RWPE2 (cell line): ENCODE measurements at regions not wholly inside any gene's neighbourhood (a gene's known extent, or its start where the extent isn't known, plus 50 kb on each side); places are given as distances from the start of the nearest gene placed in this dataset.
"Not testable (repeated sequence)": the region's sequence is repeated elsewhere in the genome, so short reads cannot be mapped to it uniquely, and the experiment has no call there.

Experiments
- ATAC-seq: fragments of 200-7000 bp; cut with Tn5 transposase; 3 replicates; pipeline ENCODE4 v1.9.1; 2021; ENCODE audit warnings: low read depth
- DNase-seq: peaks from one replicate; pipeline ENCODE4 v3.0.0-alpha.2; 2020; ENCODE audit warnings: low spot score
- H3K27ac ChIP-seq: fragments of 450-650 bp; 2 replicates; pipeline ENCODE4 v1.5.1; 2017; ENCODE audit warnings: mild to moderate bottlenecking; ENCODE audit not compliant: poor library complexity, severe bottlenecking
- H3K27me3 ChIP-seq: fragments of 250-450 bp; sonication (Bioruptor Pico); 2 replicates; pipeline ENCODE4 v1.5.1; 2021; ENCODE audit warnings: mild to moderate bottlenecking, moderate library complexity; ENCODE audit not compliant: insufficient read depth, poor library complexity, severe bottlenecking
- H3K36me3 ChIP-seq: fragments of 250-450 bp; sonication (Bioruptor Pico); 2 replicates; pipeline ENCODE4 v1.5.1; 2020; ENCODE audit warnings: low read depth, mild to moderate bottlenecking, moderate library complexity
- H3K4me1 ChIP-seq: fragments of 250-450 bp; sonication (Bioruptor Pico); 2 replicates; pipeline ENCODE4 v1.5.1; 2021; ENCODE audit warnings: mild to moderate bottlenecking, moderate library complexity; ENCODE audit not compliant: insufficient read depth, poor library complexity, severe bottlenecking
- H3K4me3 ChIP-seq: fragments of 250-450 bp; sonication (Bioruptor Pico); 2 replicates; pipeline ENCODE4 v1.5.1; 2021; ENCODE audit warnings: mild to moderate bottlenecking, moderate library complexity; ENCODE audit not compliant: severe bottlenecking
- H3K9me3 ChIP-seq: fragments of 250-450 bp; sonication (Bioruptor Pico); 2 replicates; pipeline ENCODE4 v1.5.1; 2021; ENCODE audit warnings: mild to moderate bottlenecking, moderate library complexity; ENCODE audit not compliant: severe bottlenecking
- TF ChIP-seq, protein P1 (sequence below): fragments of 450-650 bp; IDR thresholded peaks from one replicate; pipeline ENCODE4 v1.5.1; 2017; ENCODE audit warnings: mild to moderate bottlenecking, moderate library complexity; ENCODE audit not compliant: poor library complexity, severe bottlenecking

DNA sequence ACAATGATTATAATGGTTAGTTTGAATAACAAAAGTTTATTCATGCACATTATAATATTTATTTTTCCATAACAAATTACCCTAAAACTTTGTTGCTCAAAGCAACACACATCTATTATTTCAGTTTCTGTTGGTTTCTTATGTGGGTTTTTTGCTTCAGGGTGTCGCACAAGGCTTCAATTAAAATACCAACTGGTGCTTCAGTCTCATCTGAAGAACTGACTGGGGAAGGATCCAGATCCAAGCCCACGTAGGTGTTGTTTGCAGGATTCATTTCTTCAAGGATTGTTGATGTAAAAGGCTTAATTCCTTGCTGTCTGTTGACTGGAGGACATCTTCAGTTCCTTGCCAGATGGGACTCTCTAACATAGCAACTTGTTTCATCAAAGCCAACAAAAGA lies 747.2 kb upstream of the PCDH20 start:
- no peaks in the 10 kb centered on the region for H3K36me3 ChIP-seq
- ATAC-seq = no peak
- H3K27ac ChIP-seq = no peak overlapping the region
- H3K27me3 ChIP-seq = no peaks in the 10 kb centered on the region
- no peaks in the 10 kb centered on the region for H3K4me1 ChIP-seq
- TF ChIP-seq, protein P1, sequence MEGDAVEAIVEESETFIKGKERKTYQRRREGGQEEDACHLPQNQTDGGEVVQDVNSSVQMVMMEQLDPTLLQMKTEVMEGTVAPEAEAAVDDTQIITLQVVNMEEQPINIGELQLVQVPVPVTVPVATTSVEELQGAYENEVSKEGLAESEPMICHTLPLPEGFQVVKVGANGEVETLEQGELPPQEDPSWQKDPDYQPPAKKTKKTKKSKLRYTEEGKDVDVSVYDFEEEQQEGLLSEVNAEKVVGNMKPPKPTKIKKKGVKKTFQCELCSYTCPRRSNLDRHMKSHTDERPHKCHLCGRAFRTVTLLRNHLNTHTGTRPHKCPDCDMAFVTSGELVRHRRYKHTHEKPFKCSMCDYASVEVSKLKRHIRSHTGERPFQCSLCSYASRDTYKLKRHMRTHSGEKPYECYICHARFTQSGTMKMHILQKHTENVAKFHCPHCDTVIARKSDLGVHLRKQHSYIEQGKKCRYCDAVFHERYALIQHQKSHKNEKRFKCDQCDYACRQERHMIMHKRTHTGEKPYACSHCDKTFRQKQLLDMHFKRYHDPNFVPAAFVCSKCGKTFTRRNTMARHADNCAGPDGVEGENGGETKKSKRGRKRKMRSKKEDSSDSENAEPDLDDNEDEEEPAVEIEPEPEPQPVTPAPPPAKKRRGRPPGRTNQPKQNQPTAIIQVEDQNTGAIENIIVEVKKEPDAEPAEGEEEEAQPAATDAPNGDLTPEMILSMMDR = no peak
- DNase-seq = no peak
- no peaks in the 10 kb centered on the region for H3K9me3 ChIP-seq
- no peak overlapping the region for H3K4me3 ChIP-seq

DNA sequence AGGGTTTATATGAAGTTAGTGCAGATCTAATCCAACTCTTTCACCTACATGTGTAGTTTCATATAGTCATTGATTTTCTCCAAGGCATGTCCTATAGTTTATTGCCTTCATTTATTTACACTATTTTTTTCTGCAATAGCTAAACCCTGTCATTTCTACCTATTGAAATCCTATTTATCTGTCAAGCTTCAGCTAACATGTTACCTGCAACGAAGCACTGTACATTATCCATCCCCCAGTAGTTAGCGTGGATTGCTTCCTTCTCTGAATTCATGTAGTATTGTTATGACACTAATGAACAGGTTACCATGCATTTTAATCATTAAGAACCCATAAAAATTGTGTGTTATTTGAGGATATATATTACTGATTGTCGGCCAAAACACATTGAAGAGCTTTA lies 742.9 kb upstream of the PCDH20 start:
- H3K9me3 ChIP-seq = no peaks in the 10 kb centered on the region
- H3K4me3 ChIP-seq = no peak overlapping the region
- TF ChIP-seq, protein P1 = no peak
- no peak overlapping the region for H3K27ac ChIP-seq
- no peaks in the 10 kb centered on the region for H3K36me3 ChIP-seq
- ATAC-seq (no peak), DNase-seq (no peak)
- no peaks in the 10 kb centered on the region for H3K27me3 ChIP-seq
- no peaks in the 10 kb centered on the region for H3K4me1 ChIP-seq

DNA sequence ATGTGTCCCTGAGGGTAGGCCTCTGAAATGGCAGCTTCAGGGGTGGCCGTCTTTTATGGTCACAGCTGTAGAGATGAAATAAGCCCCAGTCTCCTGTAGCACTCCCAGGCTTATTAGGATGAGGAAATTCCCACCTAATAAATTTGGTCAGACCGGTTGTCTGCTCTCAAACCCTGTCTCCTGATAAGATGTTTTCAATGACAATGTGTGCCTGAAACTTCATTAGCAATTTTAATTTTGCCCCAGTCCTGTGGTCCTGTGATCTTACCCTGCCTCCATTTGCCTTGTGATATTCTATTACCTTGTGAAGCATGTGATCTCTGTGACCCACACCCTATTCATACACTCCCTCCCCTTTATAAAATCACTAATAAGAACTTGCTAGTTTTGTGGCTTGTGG lies 736.1 kb upstream of the PCDH20 start:
- H3K27ac ChIP-seq, ATAC-seq, H3K4me3 ChIP-seq, H3K4me1 ChIP-seq, H3K9me3 ChIP-seq, H3K36me3 ChIP-seq, DNase-seq, H3K27me3 ChIP-seq: not testable (repeated sequence)

DNA sequence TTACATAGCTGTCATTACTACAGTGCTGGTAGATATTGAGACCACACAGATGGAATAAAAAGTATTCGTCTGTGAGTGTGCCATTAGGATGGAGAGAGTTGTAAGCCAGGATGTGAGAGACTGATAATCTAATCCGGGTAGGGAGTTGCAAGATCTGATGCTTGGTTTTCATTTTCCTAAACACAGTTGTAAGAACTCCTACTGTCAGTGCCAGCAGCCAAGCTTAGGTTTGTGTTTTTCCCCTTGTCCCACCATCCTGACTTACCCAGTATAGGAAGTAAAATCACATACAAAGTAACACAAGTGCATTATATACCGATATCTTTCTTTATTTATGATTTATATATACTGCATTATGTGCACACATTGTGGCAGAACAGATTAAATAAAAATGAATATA lies 726.4 kb upstream of the PCDH20 start:
- H3K27ac ChIP-seq = no peak overlapping the region
- TF ChIP-seq, protein P1 = no peak
- no peaks in the 10 kb centered on the region for H3K27me3 ChIP-seq
- no peaks in the 10 kb centered on the region for H3K9me3 ChIP-seq
- ATAC-seq (no peak), DNase-seq (no peak)
- H3K4me1 ChIP-seq = no peaks in the 10 kb centered on the region
- H3K4me3 ChIP-seq = no peak overlapping the region
- no peaks in the 10 kb centered on the region for H3K36me3 ChIP-seq

DNA sequence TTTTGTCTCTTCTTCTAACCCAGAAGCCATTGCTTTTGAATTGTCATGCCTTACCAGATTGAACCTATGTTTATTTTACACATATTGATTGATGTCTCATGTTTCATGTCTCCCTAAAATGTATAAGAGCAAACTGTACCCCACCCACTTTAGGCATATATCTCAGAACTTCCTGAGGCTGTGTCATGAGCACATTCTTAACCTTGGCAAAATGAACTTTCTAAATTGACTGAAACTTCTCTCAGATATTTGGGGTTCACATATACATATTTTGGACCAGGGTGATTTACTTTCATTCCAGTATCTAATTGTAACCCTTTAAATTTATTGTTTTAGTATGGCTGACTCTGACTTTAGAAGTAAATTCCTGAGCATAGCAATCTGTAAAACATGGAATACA lies 723.9 kb upstream of the PCDH20 start:
- no peaks in the 10 kb centered on the region for H3K4me1 ChIP-seq
- no peaks in the 10 kb centered on the region for H3K9me3 ChIP-seq
- no peaks in the 10 kb centered on the region for H3K36me3 ChIP-seq
- H3K27me3 ChIP-seq = no peaks in the 10 kb centered on the region
- ATAC-seq (no peak), DNase-seq (no peak)
- H3K27ac ChIP-seq = no peak overlapping the region
- H3K4me3 ChIP-seq = no peak overlapping the region
- TF ChIP-seq, protein P1 = no peak
